HCT116 (cell line): ENCODE measurements at regions not wholly inside any gene's neighbourhood (a gene's known extent, or its start where the extent isn't known, plus 50 kb on each side); places are given as distances from the start of the nearest gene placed in this dataset.

Experiments used
- ATAC-seq: fragments of 200-7000 bp; cut with Tn5 transposase; 2 replicates; pipeline ENCODE4 v1.9.1; 2020; ENCODE audit warnings: mild to moderate bottlenecking, moderate library complexity
- BruUV-seq: library from RNA; stranded (reverse); fragments of 400-500 nt; replicated peaks from 2 replicates; lab custom pipeline; 2021; lab: Mats Ljungman, UMichigan
- CTCF ChIA-PET: fragments of 300-600 bp; sonication (Branson Sonifier 250); formaldehyde crosslinking; loops from one replicate; lab custom pipeline; 2021; ENCODE audit warnings: antibody characterized with exemption; lab: Charles Lee
- POLR2A ChIA-PET: fragments of 300-600, 350-600 bp; sonication (Branson Sonifier 250); formaldehyde crosslinking; loops from one replicate; lab custom pipeline; 2021; ENCODE audit warnings: antibody characterized with exemption; lab: Charles Lee
- RAD21 ChIA-PET, 2 experiments: fragments of 300-600 bp; sonication (Branson Sonifier 250); formaldehyde crosslinking; loops; one replicate each; lab custom pipeline; 2023; ENCODE audit warnings: low total read pairs in 2 of 2; ENCODE audit not compliant: uncharacterized antibody in 2 of 2, unreplicated experiment in 2 of 2, low non-redundant PET in 1 of 2; lab: Charles Lee
- DNase-seq: peaks from one replicate; pipeline ENCODE4 v3.0.0-alpha.2; 2010; ENCODE audit warnings: low read depth, low spot score
- H2AFZ ChIP-seq: fragments of 200-600 bp; shearing (Covaris generic), sonication (generic); 2 replicates; pipeline ENCODE4 v1.6.1; 2017; ENCODE audit warnings: low read depth, mixed run types, mixed read lengths, antibody characterized with exemption, low read length; ENCODE audit not compliant: poor library complexity, severe bottlenecking
- H3K27ac ChIP-seq: 2 replicates; pipeline ENCODE4 v1.5.1; 2012; ENCODE audit warnings: low read depth, low read length
- H3K27me3 ChIP-seq: fragments of 200-600 bp; sonication (generic); 2 replicates; pipeline ENCODE4 v1.6.1; 2016; ENCODE audit warnings: mixed run types, low read length, mixed read lengths; ENCODE audit not compliant: insufficient read depth
- H3K36me3 ChIP-seq, 2 experiments: fragments of 200-500 bp in 1 of 2; fragments of 200-600 bp in 1 of 2; sonication (Bioruptor generic) in 1 of 2; sonication (generic) in 1 of 2; 2 replicates each; pipeline versions ENCODE4 v1.5.1 to v1.6.1; 2014 to 2016; ENCODE audit warnings: low read length in 2 of 2, inconsistent platforms in 1 of 2, mixed read lengths in 1 of 2, mixed run types in 1 of 2; ENCODE audit not compliant: insufficient read depth in 2 of 2, control insufficient read depth in 1 of 2
- H3K4me1 ChIP-seq, 2 experiments: fragments of 200-600 bp in 1 of 2; sonication (generic) in 1 of 2; 2 replicates each; pipeline versions ENCODE4 v1.5.1 to v1.6.1; 2012 to 2017; ENCODE audit warnings: low read length in 2 of 2, inconsistent platforms in 1 of 2, mild to moderate bottlenecking in 1 of 2, mixed read lengths in 1 of 2, mixed run types in 1 of 2, moderate library complexity in 1 of 2; ENCODE audit not compliant: insufficient read depth in 2 of 2, control insufficient read depth in 1 of 2
- H3K4me2 ChIP-seq: fragments of 200-600 bp; sonication (generic); 2 replicates; pipeline ENCODE4 v1.6.1; 2017; ENCODE audit warnings: mixed run types, low read length, mixed read lengths
- H3K4me3 ChIP-seq, 2 experiments: fragments of 200-600 bp in 1 of 2; sonication (generic) in 1 of 2; replicated peaks in 1 of 2; 2 replicates each; pipeline ENCODE4 v1.5.1; 2011 to 2016; ENCODE audit warnings: low read length in 2 of 2, control low read depth in 1 of 2, low read depth in 1 of 2, mild to moderate bottlenecking in 1 of 2, mixed read lengths in 1 of 2, mixed run types in 1 of 2
- H3K79me2 ChIP-seq: fragments of 200-600 bp; sonication (generic); 2 replicates; pipeline ENCODE4 v1.6.1; 2017; ENCODE audit warnings: mild to moderate bottlenecking, mixed run types, low read length, moderate library complexity, mixed read lengths; ENCODE audit not compliant: insufficient read depth
- H3K9ac ChIP-seq: fragments of 200-600 bp; sonication (generic); 2 replicates; pipeline ENCODE4 v1.6.1; 2016; ENCODE audit warnings: low read length, mixed read lengths
- H3K9me2 ChIP-seq: fragments of 200-600 bp; sonication (generic), shearing (Covaris generic); 2 replicates; pipeline ENCODE4 v1.6.1; 2017; ENCODE audit warnings: mixed run types, mild to moderate bottlenecking, moderate library complexity; ENCODE audit not compliant: insufficient read depth
- H3K9me3 ChIP-seq, 2 experiments: fragments of 200-500 bp in 1 of 2; fragments of 200-600 bp in 1 of 2; sonication (Bioruptor generic) in 1 of 2; sonication (generic) in 1 of 2; 2 replicates each; pipeline ENCODE4 v1.6.1; 2014 to 2017; ENCODE audit warnings: low read length in 2 of 2, mixed read lengths in 2 of 2, inconsistent platforms in 1 of 2, low read depth in 1 of 2, mild to moderate bottlenecking in 1 of 2, mixed run types in 1 of 2, moderate library complexity in 1 of 2; ENCODE audit not compliant: control insufficient read depth in 1 of 2, insufficient read depth in 1 of 2
- H4K20me1 ChIP-seq: fragments of 200-600 bp; sonication (generic), shearing (Covaris generic); 2 replicates; pipeline ENCODE4 v1.6.1; 2017; ENCODE audit warnings: mixed run types, mild to moderate bottlenecking, moderate library complexity; ENCODE audit not compliant: insufficient read depth
- ELF1 ChIP-seq: IDR thresholded peaks from 2 replicates; pipeline ENCODE4 v1.6.1; 2012; ENCODE audit warnings: low read depth, borderline replicate concordance
- FOSL1 ChIP-seq: IDR thresholded peaks from 2 replicates; pipeline ENCODE4 v1.6.1; 2012; ENCODE audit warnings: low read depth
- POLR2A ChIP-seq: IDR thresholded peaks from 2 replicates; pipeline ENCODE4 v1.7.0; 2011; ENCODE audit warnings: borderline replicate concordance; ENCODE audit not compliant: insufficient read depth, insufficient read length; ENCODE audit errors: extremely low read depth
- POLR2AphosphoS5 ChIP-seq: IDR thresholded peaks from 2 replicates; pipeline ENCODE4 v1.6.1; 2011; ENCODE audit warnings: mild to moderate bottlenecking, low read depth, low read length, moderate library complexity
- TCF7L2 ChIP-seq: IDR thresholded peaks from 2 replicates; pipeline ENCODE4 v1.7.0; 2011; ENCODE audit warnings: borderline replicate concordance, inconsistent platforms; ENCODE audit not compliant: insufficient read depth, insufficient read length; ENCODE audit errors: extremely low read depth
- ZNF274 ChIP-seq: fragments of 200-500 bp; sonication (Bioruptor generic); IDR thresholded peaks from 2 replicates; pipeline ENCODE4 v1.6.1; 2014; ENCODE audit warnings: mild to moderate bottlenecking, low read depth, low read length, inconsistent platforms
- intact Hi-C: fragments of 100-400 bp; cut with micrococcal nuclease; formaldehyde crosslinking; loops from 2 replicates; pipeline ENCODE4 v1.10.0; 2022
- TF ChIP-seq, protein P1 (sequence below): IDR thresholded peaks from 2 replicates; pipeline ENCODE4 v1.6.1; 2011; ENCODE audit warnings: mild to moderate bottlenecking, low read length, moderate library complexity; ENCODE audit not compliant: insufficient replicate concordance; ENCODE audit errors: extremely low read depth

DNA sequence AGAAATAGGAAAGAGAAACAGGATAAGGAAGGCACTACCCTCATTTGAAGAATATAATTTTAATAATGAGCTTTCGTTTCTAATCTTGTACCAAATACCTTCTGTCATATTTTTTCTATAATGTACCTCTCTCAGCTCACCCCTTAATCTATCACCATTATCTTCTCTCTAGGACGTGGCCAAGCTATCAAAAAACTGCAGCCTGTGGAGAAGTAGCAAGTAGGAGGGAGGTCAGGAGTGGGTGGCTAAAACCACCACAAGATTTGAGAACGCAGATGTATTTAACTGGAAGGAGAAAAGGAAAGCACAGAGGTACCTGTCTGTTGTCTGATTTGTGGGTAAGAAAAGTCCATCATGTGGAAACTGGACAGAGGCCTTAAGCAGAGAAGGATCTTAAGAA, 576.7 kb upstream of the DIPK2B start:
- H3K4me2 ChIP-seq: peak overlapping the region; percentile 64

GRCh38 chrX:45775468-45775867, 574.8 kb upstream of the DIPK2B start:
- no peak overlapping the region for H3K4me3 ChIP-seq
- ATAC-seq (peak; percentile 39), DNase-seq (no peak)
- H3K4me2 ChIP-seq: peak overlapping the region; percentile 64
- no peak overlapping the region for H2AFZ ChIP-seq
- TF ChIP-seq ZNF274 (no peak), POLR2AphosphoS5 (peak; percentile 13; the same call in 1 of the 2 replicates), FOSL1 (no peak), TCF7L2 (no peak)
- TF ChIP-seq, protein P1, sequence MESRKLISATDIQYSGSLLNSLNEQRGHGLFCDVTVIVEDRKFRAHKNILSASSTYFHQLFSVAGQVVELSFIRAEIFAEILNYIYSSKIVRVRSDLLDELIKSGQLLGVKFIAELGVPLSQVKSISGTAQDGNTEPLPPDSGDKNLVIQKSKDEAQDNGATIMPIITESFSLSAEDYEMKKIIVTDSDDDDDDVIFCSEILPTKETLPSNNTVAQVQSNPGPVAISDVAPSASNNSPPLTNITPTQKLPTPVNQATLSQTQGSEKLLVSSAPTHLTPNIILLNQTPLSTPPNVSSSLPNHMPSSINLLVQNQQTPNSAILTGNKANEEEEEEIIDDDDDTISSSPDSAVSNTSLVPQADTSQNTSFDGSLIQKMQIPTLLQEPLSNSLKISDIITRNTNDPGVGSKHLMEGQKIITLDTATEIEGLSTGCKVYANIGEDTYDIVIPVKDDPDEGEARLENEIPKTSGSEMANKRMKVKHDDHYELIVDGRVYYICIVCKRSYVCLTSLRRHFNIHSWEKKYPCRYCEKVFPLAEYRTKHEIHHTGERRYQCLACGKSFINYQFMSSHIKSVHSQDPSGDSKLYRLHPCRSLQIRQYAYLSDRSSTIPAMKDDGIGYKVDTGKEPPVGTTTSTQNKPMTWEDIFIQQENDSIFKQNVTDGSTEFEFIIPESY: no peak
- peaks cover 0 to 12% of the 10 kb centered on the region in 2 experiments; a peak in 1 of 4 replicates for H3K36me3 ChIP-seq
- no TSS peak for BruUV-seq
- peaks cover 100% of the 10 kb centered on the region for H3K79me2 ChIP-seq
- H3K9me3 ChIP-seq: no peaks in the 10 kb centered on the region
- ChIA-PET RAD21 (no interaction called here), POLR2A (interaction anchor here (0.6 to 1.9 kb wide), 4 partner anchors 9 to 801 kb away, joined by 3 to 6 read pairs (median 4); no protein-coding TSS in a partner anchor), CTCF (no interaction called here)
- H3K27me3 ChIP-seq: no peaks in the 10 kb centered on the region
- H3K4me1 ChIP-seq: peaks cover 84 to 99% of the 10 kb centered on the region in 2 experiments
- no peaks in the 10 kb centered on the region for H3K9me2 ChIP-seq
- intact Hi-C loops: no loop called here
- H3K9ac ChIP-seq: peak overlapping the region; percentile 67
- H3K27ac ChIP-seq: peak overlapping the region; percentile 94
- H4K20me1 ChIP-seq: no peaks in the 10 kb centered on the region

More for the DNA sequence above, 576.7 kb upstream of the DIPK2B start:
- ChIA-PET POLR2A (no interaction called here), CTCF (no interaction called here), RAD21 (no interaction called here)
- peaks cover 0 to 14% of the 10 kb centered on the region in 2 experiments; a peak in 1 of 4 replicates for H3K36me3 ChIP-seq
- peak overlapping the region; percentile 94 for H3K27ac ChIP-seq
- ATAC-seq: no peak
- peak overlapping the region; percentile 67 for H3K9ac ChIP-seq
- H3K27me3 ChIP-seq: no peaks in the 10 kb centered on the region
- H3K4me3 ChIP-seq: no peak overlapping the region
- no peaks in the 10 kb centered on the region for H3K9me2 ChIP-seq
- H3K9me3 ChIP-seq: no peaks in the 10 kb centered on the region
- DNase-seq: no peak
- intact Hi-C loops: no loop called here
- H3K79me2 ChIP-seq: peaks cover 100% of the 10 kb centered on the region
- H2AFZ ChIP-seq: no peak overlapping the region
- TF ChIP-seq, protein P1: no peak
- no peak for TF ChIP-seq ELF1
- no peak for TF ChIP-seq POLR2A
- H3K4me1 ChIP-seq: peaks cover 91 to 100% of the 10 kb centered on the region in 2 experiments
- no TSS peak for BruUV-seq
- H4K20me1 ChIP-seq: no peaks in the 10 kb centered on the region
